Right lobe of liver (tissue), 6 donors: ENCODE measurements at regions not wholly inside any gene's neighbourhood (a gene's known extent, or its start where the extent isn't known, plus 50 kb on each side); places are given as distances from the start of the nearest gene placed in this dataset.

Experiments used
- ATAC-seq, 4 donors: fragments of 200-7000 bp; cut with Tn5 transposase; one replicate each; pipeline ENCODE4 v1.9.1; 2020; ENCODE audit warnings: mild to moderate bottlenecking in 4 of 4, moderate library complexity in 4 of 4
- DNase-seq, 3 donors: peaks; one replicate each; pipeline ENCODE4 v3.0.0-alpha.2; 2020
- H3K27ac ChIP-seq, 3 donors: fragments of 200-600 bp; one replicate each; pipeline ENCODE4 v1.8.0; 2022
- H3K27me3 ChIP-seq, 2 donors: fragments of 200-600 bp; one replicate each; pipeline ENCODE4 v1.8.0; 2022
- H3K36me3 ChIP-seq, 4 donors: fragments of 200-600 bp; sonication (generic) in 1 of 4; one replicate each; pipeline versions ENCODE4 v1.5.1 to v1.8.0; 2017 to 2022; ENCODE audit warnings: control low read depth in 1 of 4
- H3K4me1 ChIP-seq, 4 donors: fragments of 200-600 bp; sonication (generic) in 1 of 4; one replicate each; pipeline versions ENCODE4 v1.5.1 to v1.8.0; 2017 to 2022; ENCODE audit warnings: control low read depth in 1 of 4
- H3K4me3 ChIP-seq, 3 donors: fragments of 200-600 bp; one replicate each; pipeline ENCODE4 v1.8.0; 2022
- H3K9me3 ChIP-seq, 4 donors: fragments of 200-600 bp; sonication (generic) in 1 of 4; one replicate each; pipeline versions ENCODE4 v1.5.1 to v1.8.0; 2017 to 2022; ENCODE audit warnings: control low read depth in 1 of 4
- POLR2A ChIP-seq: fragments of 450-650 bp; IDR thresholded peaks from one replicate; pipeline ENCODE4 v1.6.1; 2017; ENCODE audit warnings: antibody characterized with exemption, mild to moderate bottlenecking
- WGBS: methylation state at CpG from one replicate; pipeline ENCODE4 v1.1.6; 2018; ENCODE audit warnings: low coverage, low lambda C conversion rate; ENCODE audit not compliant: insufficient coverage; ENCODE audit errors: missing lambda C conversion rate; 5-methylcytosine and 5-hydroxymethylcytosine counted together
- intact Hi-C, 2 donors: fragments of 100-400 bp; cut with DNase I; formaldehyde crosslinking; loops; one replicate each; pipeline versions ENCODE4 v1.11.2 to v1.14.1; 2022
- TF ChIP-seq, protein P1 (sequence below), 4 donors: fragments of 200-600 bp in 3 of 4; fragments of 450-650 bp in 1 of 4; IDR thresholded peaks; one replicate each; pipeline versions ENCODE4 v1.5.1 to v1.8.0; 2016 to 2022; ENCODE audit warnings: antibody characterized with exemption in 4 of 4, mild to moderate bottlenecking in 2 of 4
- donor health status: DM: no; HTN: yes; CAD: no.
- donor health status: DM: no; HTN: no; CAD: no.
- donor health status: DM: no; HTN: no; CAD: no.
- donor health status: DM: no; HTN: yes; CAD: no.
- donor health status: DM: no; HTN: yes; CAD: no.

DNA sequence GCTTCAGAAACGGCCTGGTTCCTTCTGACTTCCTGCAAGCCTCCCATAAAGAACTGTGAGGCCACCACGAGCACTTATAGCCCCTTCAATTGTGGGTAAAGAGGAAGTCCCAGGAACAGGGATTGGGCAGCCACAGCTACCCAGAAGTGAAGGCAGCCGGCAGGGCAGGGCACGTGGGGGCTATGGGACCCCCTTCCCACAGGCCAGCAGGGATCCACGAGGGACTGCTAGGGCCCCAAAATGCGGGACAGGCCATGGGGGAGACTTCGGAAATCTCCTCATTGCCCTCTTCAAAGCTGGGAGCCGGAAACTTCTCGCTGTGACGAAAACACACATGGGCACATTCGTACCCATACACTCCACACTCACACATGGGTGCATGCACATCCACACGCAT, 196.1 kb upstream of the SALL3 start:
- no peaks in the 10 kb centered on the region for H3K4me1 ChIP-seq
- no peak for ATAC-seq
- H3K4me3 ChIP-seq = no peak overlapping the region
- H3K36me3 ChIP-seq = no peaks in the 10 kb centered on the region
- 32% methylated on average over 4 of the region's 12 CpGs for WGBS
- intact Hi-C loops = no loop called here
- peak in 1 of 3 donors; percentile 23 for DNase-seq
- TF ChIP-seq, protein P1, sequence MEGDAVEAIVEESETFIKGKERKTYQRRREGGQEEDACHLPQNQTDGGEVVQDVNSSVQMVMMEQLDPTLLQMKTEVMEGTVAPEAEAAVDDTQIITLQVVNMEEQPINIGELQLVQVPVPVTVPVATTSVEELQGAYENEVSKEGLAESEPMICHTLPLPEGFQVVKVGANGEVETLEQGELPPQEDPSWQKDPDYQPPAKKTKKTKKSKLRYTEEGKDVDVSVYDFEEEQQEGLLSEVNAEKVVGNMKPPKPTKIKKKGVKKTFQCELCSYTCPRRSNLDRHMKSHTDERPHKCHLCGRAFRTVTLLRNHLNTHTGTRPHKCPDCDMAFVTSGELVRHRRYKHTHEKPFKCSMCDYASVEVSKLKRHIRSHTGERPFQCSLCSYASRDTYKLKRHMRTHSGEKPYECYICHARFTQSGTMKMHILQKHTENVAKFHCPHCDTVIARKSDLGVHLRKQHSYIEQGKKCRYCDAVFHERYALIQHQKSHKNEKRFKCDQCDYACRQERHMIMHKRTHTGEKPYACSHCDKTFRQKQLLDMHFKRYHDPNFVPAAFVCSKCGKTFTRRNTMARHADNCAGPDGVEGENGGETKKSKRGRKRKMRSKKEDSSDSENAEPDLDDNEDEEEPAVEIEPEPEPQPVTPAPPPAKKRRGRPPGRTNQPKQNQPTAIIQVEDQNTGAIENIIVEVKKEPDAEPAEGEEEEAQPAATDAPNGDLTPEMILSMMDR (IDR thresholded peaks at IDR 0.05) = no peak
- TF ChIP-seq POLR2A = no peak
- H3K27ac ChIP-seq = no peak overlapping the region
- H3K9me3 ChIP-seq = no peaks in the 10 kb centered on the region
- H3K27me3 ChIP-seq = no peaks in the 10 kb centered on the region

DNA sequence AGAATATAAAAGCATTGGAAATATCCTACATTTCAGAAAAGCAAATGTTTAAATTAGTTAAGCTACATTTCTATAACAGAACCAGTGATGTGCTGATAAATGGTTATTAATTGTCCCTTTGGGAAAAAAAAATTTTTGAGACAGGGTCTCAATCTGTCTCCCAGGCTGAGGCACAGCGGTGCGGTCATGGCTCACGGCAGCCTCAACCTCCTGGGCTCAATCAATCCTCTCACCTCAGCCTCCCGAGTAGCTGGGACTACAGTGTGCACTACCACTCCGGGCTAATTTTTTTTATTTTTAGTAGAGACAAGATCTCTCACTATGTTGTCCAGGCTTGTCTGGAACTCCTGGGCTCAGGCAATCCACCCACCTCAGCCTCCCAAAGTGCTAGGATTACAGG, 194.8 kb upstream of the SALL3 start:
- H3K9me3 ChIP-seq = no peaks in the 10 kb centered on the region
- no peak for DNase-seq
- no peak for TF ChIP-seq POLR2A
- TF ChIP-seq, protein P1 (IDR thresholded peaks at IDR 0.05) = no peak
- no peaks in the 10 kb centered on the region for H3K36me3 ChIP-seq
- no peak overlapping the region for H3K4me3 ChIP-seq
- WGBS = 73% methylated on average over 3 of the region's 5 CpGs
- H3K27me3 ChIP-seq = no peaks in the 10 kb centered on the region
- intact Hi-C loops = no loop called here
- no peaks in the 10 kb centered on the region for H3K4me1 ChIP-seq
- ATAC-seq = no peak
- H3K27ac ChIP-seq = no peak overlapping the region

DNA sequence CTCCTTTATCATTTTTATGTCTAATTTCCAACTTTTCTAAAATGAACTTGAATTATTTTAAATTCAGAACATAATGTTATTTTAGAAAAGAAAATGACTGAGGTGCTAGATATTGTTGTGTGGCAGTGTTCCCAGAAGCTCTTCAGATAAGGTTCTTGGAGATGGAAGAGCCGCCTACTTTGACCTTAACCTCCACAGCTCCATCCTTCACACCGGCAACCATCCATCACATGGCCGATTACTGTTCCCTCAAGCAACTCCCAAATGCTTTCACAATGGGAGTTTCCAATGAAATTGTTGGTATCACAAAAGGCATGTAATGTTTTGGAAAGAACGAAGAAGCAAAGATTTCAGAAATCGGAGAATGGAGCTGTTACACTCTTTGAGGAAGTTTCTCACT, 193.9 kb upstream of the SALL3 start:
- TF ChIP-seq POLR2A = no peak
- TF ChIP-seq, protein P1 (IDR thresholded peaks at IDR 0.05) = no peak
- Histone ChIP-seq H3K27ac (no peak overlapping the region), H3K9me3 (no peaks in the 10 kb centered on the region), H3K4me1 (no peaks in the 10 kb centered on the region), H3K27me3 (no peaks in the 10 kb centered on the region), H3K36me3 (no peaks in the 10 kb centered on the region), H3K4me3 (no peak overlapping the region)
- ATAC-seq (no peak), DNase-seq (no peak)
- 54% methylated on average over 5 of the region's 5 CpGs for WGBS
- intact Hi-C loops = no loop called here

DNA sequence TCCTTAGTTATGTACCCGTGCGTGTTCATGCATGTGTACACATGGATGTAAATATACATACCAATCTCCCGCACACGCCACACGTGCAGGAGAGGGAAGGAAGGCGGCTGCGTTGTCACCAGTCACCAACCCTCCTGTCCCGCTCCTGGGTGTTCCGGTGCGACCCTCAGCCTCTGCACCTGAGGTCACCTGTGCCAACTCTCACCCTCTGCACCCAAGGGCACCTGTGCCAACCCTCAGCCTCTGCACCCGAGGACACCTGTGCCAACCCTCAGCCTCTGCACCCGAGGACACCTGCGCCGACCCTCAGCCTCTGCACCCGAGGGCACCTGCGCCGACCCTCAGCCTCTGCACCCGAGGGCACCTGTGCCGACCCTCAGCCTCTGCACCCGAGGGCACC, 192.8 kb upstream of the SALL3 start:
- Histone ChIP-seq H3K9me3 (no peaks in the 10 kb centered on the region), H3K4me3 (no peak overlapping the region), H3K36me3 (no peaks in the 10 kb centered on the region), H3K4me1 (no peaks in the 10 kb centered on the region), H3K27ac (no peak overlapping the region), H3K27me3 (no peaks in the 10 kb centered on the region)
- TF ChIP-seq, protein P1 (IDR thresholded peaks at IDR 0.05) = no peak
- no peak for TF ChIP-seq POLR2A
- 73% methylated on average over 13 of the region's 20 CpGs for WGBS
- DNase-seq (no peak), ATAC-seq (no peak)
- intact Hi-C loops = no loop called here

DNA sequence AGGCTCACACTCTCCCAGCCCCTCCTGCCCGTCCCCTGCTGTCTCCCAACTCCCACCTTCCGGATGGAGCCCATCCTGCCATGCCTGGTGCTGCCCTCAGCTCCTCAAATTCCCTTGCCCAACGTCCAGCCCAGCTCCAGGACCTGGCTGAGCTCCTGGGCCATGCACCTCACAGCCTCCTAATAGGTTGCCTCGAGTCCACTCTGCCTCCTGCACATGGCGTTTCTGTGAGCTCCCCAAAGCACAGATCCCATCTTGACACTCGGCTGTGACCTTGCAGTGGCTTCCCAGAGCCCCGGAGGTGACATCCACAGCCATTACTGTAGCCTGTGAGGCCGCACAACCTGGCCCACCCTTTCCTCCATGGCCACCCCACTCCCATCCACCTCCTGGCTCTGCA, 191.9 kb upstream of the SALL3 start:
- intact Hi-C loops = no loop called here
- Histone ChIP-seq H3K4me3 (no peak overlapping the region), H3K36me3 (no peaks in the 10 kb centered on the region), H3K27ac (no peak overlapping the region), H3K9me3 (no peaks in the 10 kb centered on the region), H3K27me3 (no peaks in the 10 kb centered on the region), H3K4me1 (no peaks in the 10 kb centered on the region)
- DNase-seq = no peak
- no peak for ATAC-seq
- TF ChIP-seq, protein P1 (IDR thresholded peaks at IDR 0.05) = no peak
- no peak for TF ChIP-seq POLR2A
- 52% methylated on average over 5 of the region's 8 CpGs for WGBS
